Nephron progenitor cell (in vitro differentiated cells): ENCODE measurements at regions not wholly inside any gene's neighbourhood (a gene's known extent, or its start where the extent isn't known, plus 50 kb on each side); places are given as distances from the start of the nearest gene placed in this dataset.

Experiments used
- DNase-seq: peaks from one replicate; pipeline ENCODE4 v3.0.0; 2021
- H3K27ac Mint-ChIP-seq: 2 replicates; pipeline ENCODE4 v1.8.0; 2021; ENCODE audit warnings: mild to moderate bottlenecking, moderate library complexity, mixed read lengths
- H3K27me3 Mint-ChIP-seq: 2 replicates; pipeline ENCODE4 v1.8.0; 2021; ENCODE audit warnings: mild to moderate bottlenecking, low read depth, mixed read lengths; ENCODE audit not compliant: poor library complexity
- H3K36me3 Mint-ChIP-seq: 2 replicates; pipeline ENCODE4 v1.8.0; 2021; ENCODE audit warnings: low read depth, mixed read lengths
- H3K4me1 Mint-ChIP-seq: 2 replicates; pipeline ENCODE4 v1.8.0; 2021; ENCODE audit warnings: mixed read lengths
- H3K4me3 Mint-ChIP-seq: 2 replicates; pipeline ENCODE4 v1.8.0; 2021; ENCODE audit warnings: mild to moderate bottlenecking, moderate library complexity, mixed read lengths
- H3K9me3 Mint-ChIP-seq: 2 replicates; pipeline ENCODE4 v1.8.0; 2021; ENCODE audit warnings: mild to moderate bottlenecking, moderate library complexity, mixed read lengths
- CTCF ChIP-seq: fragments of 200-600 bp; sonication (generic); IDR thresholded peaks from 2 replicates; pipeline ENCODE4 v1.5.0; 2021; ENCODE audit warnings: antibody characterized with exemption

- no peak overlapping the region for H3K27ac Mint-ChIP-seq
- H3K4me3 Mint-ChIP-seq = no peak overlapping the region
- TF ChIP-seq CTCF = no peak
- no peaks in the 10 kb centered on the region for H3K9me3 Mint-ChIP-seq
- DNase-seq = no peak
- H3K27me3 Mint-ChIP-seq = peaks cover 9% of the 10 kb centered on the region
- peaks cover 9% of the 10 kb centered on the region for H3K36me3 Mint-ChIP-seq
- H3K4me1 Mint-ChIP-seq = peaks cover 41% of the 10 kb centered on the region
Measured at GRCh38 chr16:27634779-27635178, 84.8 kb downstream of the KATNIP start.

GRCh38 chr16:27636453-27637240 is 86.7 kb downstream of the KATNIP start:
- Mint-ChIP-seq H3K36me3 (peaks cover 12% of the 10 kb centered on the region), H3K9me3 (no peaks in the 10 kb centered on the region), H3K27me3 (peaks cover 9% of the 10 kb centered on the region), H3K27ac (no peak overlapping the region), H3K4me3 (no peak overlapping the region), H3K4me1 (peaks cover 49% of the 10 kb centered on the region)
- no peak for DNase-seq
- TF ChIP-seq CTCF = no peak

GRCh38 chr16:27638833-27639560 is 89.1 kb downstream of the KATNIP start:
- Mint-ChIP-seq H3K4me3 (no peak overlapping the region), H3K4me1 (peaks cover 49% of the 10 kb centered on the region), H3K27ac (peak overlapping the region; percentile 83), H3K27me3 (peaks cover 9% of the 10 kb centered on the region), H3K36me3 (peaks cover 7% of the 10 kb centered on the region), H3K9me3 (no peaks in the 10 kb centered on the region)
- no peak for TF ChIP-seq CTCF
- DNase-seq = no peak

- H3K4me1 Mint-ChIP-seq = peaks cover 47% of the 10 kb centered on the region
Measured at GRCh38 chr16:27639561-27640276, 89.8 kb downstream of the KATNIP start.

GRCh38 chr16:27640277-27640600 is 90.3 kb downstream of the KATNIP start:
- Mint-ChIP-seq H3K27ac (no peak overlapping the region), H3K9me3 (no peaks in the 10 kb centered on the region), H3K4me1 (peaks cover 45% of the 10 kb centered on the region), H3K4me3 (no peak overlapping the region), H3K36me3 (peaks cover 12% of the 10 kb centered on the region), H3K27me3 (peaks cover 13% of the 10 kb centered on the region)
- DNase-seq = no peak
- TF ChIP-seq CTCF = no peak

More at GRCh38 chr16:27639561-27640276, 89.8 kb downstream of the KATNIP start:
- H3K36me3 Mint-ChIP-seq = peaks cover 12% of the 10 kb centered on the region
- H3K27ac Mint-ChIP-seq = peak overlapping the region; percentile 83
- H3K4me3 Mint-ChIP-seq = no peak overlapping the region
- peaks cover 13% of the 10 kb centered on the region for H3K27me3 Mint-ChIP-seq
- peak; percentile 46 for DNase-seq
- no peaks in the 10 kb centered on the region for H3K9me3 Mint-ChIP-seq
- TF ChIP-seq CTCF = peak; percentile 60
